HG03135 (cell line): ENCODE measurements at regions not wholly inside any gene's neighbourhood (a gene's known extent, or its start where the extent isn't known, plus 50 kb on each side); places are given as distances from the start of the nearest gene placed in this dataset.

Source experiments
- ATAC-seq: cut with Tn5 transposase; IDR thresholded peaks from one replicate; pipeline ENCODE4 v1.9.1; 2021; ENCODE audit warnings: mild to moderate bottlenecking, moderate library complexity; ENCODE audit not compliant: unreplicated experiment

- no peak for ATAC-seq
These were observed 396.5 kb downstream of the ANXA1 start for GRCh38 chr9:73548201-73548600.

- ATAC-seq, result no peak
These were observed 398.3 kb downstream of the ANXA1 start for GRCh38 chr9:73549991-73550390.

DNA sequence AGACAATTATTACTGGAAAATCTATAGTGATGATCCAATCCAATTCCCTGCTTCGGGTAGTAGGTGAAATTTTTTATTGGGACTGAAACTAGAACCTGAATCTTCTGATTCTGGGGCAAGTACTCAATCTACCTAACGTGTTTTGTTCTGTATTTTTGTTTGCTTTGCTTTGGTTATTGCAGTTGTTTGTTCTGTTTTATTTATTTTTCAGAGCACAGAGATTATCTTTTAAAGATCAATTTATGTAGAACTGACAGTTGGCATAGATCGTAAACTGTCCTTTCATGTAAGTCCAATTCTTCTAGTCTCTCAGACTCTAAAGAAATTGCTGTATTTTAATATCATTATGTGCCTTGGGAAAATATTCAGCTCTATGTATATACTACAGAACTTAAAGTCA is 401.6 kb downstream of the ANXA1 start:
- ATAC-seq, result no peak

- ATAC-seq, result no peak
These were observed 406.8 kb downstream of the ANXA1 start for GRCh38 chr9:73558471-73558870.

- no peak for ATAC-seq
These were observed 413.4 kb downstream of the ANXA1 start for GRCh38 chr9:73565026-73565425.

- ATAC-seq, result no peak
These were observed 414.3 kb downstream of the ANXA1 start for GRCh38 chr9:73565833-73566465.

GRCh38 chr9:73566627-73567026 is 415.0 kb downstream of the ANXA1 start:
- ATAC-seq, result no peak

- no peak for ATAC-seq
These were observed 421.6 kb downstream of the ANXA1 start for GRCh38 chr9:73573235-73573634.

DNA sequence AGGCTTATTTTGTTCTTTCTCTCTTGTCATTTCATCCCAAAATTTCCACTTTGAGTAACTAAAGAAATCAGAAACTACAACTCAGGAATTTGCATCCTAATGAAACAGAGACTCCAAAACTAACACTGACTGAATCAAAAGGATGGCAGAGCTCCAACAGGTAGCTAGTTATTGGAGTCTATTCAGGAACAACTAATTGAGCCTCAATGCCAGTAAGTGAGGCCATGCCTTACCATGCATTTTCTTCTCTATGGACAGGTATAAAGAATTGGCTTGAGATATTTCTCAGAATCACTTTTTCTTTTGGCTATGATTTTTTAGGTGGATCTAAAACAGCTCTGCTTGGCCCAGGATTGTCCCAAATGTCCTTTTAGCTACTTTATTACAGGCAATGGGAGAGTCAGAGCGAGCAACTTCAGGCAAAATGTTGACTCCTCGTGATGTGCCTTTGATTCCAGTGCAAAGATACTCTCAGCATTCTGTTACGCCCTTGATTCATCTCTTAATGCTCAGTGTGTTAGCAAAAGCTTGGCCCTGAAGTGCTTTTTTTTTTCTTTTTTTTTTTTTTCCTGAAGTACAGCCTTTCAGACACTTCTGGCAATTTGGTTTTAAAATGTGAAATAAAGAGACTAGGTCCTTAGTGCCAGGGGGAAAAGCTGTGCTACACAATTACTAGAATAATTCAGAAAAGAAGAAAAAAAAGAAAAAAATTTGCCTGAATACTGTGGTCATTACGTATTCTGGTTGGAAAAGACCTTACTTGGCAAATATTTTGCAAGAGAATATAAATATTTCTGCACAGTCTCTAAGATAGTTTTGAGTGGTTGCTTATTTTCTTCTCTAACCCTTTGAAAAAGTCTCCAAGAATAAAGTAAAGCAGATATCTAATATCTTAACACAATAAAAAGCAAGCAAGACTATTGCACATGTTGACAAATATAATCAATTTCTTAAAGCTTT is 423.7 kb downstream of the ANXA1 start:
- no peak for ATAC-seq

- ATAC-seq, result no peak
These were observed 426.2 kb downstream of the ANXA1 start for GRCh38 chr9:73577848-73578247.

- no peak for ATAC-seq
These were observed 428.2 kb downstream of the ANXA1 start for GRCh38 chr9:73579823-73580222.

- ATAC-seq, result no peak
These were observed 431.9 kb downstream of the ANXA1 start for GRCh38 chr9:73583576-73583975.

GRCh38 chr9:73595036-73595545 is 443.4 kb downstream of the ANXA1 start:
- no peak for ATAC-seq

DNA sequence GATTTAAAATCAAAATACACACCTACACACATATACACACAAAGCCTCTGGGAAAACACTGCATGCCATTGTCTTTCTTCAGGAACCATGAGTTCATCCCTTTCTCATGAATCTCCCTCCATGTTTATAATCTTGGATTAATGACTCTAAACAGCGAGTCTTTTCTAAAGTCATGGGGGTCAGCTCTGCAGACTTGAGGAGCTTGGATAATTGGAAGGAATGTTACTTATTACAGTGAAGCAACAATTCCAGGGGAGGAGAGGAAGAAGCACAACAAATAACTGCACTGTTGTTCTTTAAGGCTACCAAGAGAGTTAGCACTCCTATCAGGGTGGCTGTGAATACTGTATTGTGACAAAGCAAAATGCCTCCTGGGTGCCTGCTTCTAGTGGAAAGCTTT is 444.7 kb downstream of the ANXA1 start:
- ATAC-seq, result no peak

GRCh38 chr9:73597039-73597438 is 445.4 kb downstream of the ANXA1 start:
- no peak for ATAC-seq

DNA sequence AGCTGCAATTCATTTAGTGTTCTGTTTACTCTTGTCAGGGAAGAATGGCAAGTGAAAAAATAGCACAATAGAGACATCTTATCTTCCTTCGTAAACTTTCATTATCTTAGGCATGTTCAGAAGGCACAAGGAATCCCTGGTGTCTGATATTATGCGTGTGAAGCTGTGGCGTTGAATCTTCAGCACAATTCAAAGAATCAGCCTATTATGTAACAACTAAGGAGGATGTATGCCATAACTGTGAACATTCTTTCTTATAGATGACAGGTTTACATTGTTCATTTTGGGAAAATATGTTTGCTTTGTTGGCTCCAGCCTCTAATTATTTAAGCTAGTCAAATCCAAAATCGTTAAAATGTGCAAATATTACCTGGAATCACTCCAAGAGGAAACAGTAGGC is 446.1 kb downstream of the ANXA1 start:
- ATAC-seq, result no peak

- ATAC-seq, result no peak
These were observed 457.7 kb downstream of the ANXA1 start for GRCh38 chr9:73609381-73609780.

GRCh38 chr9:73611032-73611431 is 459.4 kb downstream of the ANXA1 start:
- no peak for ATAC-seq

- no peak for ATAC-seq
These were observed 461.5 kb downstream of the ANXA1 start for GRCh38 chr9:73613092-73613701.

DNA sequence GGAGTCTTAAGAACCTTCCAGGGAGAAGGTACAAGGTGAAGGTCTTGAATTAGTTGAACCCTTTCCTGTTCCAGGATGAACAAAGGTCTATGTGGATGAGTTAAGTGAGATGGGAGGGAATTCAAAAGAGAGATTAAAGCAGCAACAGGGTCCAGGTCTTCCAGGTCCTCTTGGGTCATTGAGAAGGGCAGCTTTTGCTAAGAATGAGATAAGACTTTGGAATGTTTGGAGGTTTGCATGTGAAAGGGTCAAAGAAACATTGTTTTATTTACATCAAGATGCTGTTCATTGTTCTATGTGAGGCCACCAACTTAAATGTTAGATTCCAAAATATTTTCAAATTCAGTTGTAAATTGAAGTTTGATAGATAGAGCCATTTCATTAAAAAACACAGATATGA is 463.9 kb downstream of the ANXA1 start:
- ATAC-seq, result no peak

DNA sequence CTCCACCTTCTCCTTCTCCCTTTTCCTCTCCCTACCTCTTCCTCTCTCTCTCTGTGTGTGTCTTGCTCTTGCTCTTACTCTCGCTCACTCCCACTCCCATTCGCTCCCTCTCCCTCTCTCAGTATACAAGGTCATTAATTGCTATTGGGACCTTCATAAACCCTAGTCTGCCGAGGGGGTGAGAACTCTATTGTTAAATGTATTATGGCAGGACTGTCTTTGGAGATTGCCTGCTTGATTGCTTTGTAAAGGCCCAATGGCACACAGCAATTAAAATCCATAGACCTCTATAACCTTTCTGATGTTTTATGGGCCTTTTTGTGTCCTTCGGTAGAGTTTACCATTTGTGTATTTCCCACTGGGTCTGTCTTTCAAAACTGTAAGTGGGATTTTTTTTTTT is 465.9 kb downstream of the ANXA1 start:
- no peak for ATAC-seq

DNA sequence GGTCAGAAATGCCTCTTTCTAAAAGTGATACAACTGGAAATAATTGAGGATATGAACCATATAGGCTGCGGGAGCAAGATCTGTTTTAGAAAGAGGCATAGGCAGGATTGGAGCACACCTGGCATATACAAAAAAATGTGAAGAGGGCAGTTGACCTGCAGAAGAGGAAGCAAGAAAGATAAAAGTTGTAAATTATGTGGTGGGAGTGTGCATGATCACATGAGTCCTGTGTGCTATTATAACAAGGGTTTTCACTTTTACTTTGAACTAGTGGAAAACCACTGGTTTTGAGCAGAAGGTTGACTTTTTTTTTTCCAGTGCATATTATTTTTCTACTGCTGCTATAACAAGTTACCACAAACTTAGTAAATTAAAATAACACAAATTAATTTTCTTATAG is 489.3 kb downstream of the ANXA1 start:
- peak; percentile 85 for ATAC-seq
